Fibroblast of lung (primary cell): ENCODE measurements at regions not wholly inside any gene's neighbourhood (a gene's known extent, or its start where the extent isn't known, plus 50 kb on each side); places are given as distances from the start of the nearest gene placed in this dataset.

ENCODE experiments used
- DNase-seq, 2 donors: peaks; one replicate each; pipeline versions ENCODE4 v3.0.0 to v3.0.0-alpha.2; 2010; ENCODE audit warnings: low read depth in 2 of 2
- H2AFZ ChIP-seq: 2 replicates; pipeline ENCODE4 v1.5.1; 2012; ENCODE audit warnings: low read length, control low read depth, inconsistent platforms
- H3K27ac ChIP-seq: 2 replicates; pipeline ENCODE4 v1.5.1; 2011; ENCODE audit warnings: low read length, control low read depth; ENCODE audit not compliant: insufficient read depth
- H3K27me3 ChIP-seq: 2 replicates; pipeline ENCODE4 v1.5.1; 2011; ENCODE audit warnings: mild to moderate bottlenecking, low read length; ENCODE audit not compliant: control insufficient read depth, insufficient read depth
- H3K36me3 ChIP-seq: 2 replicates; pipeline ENCODE4 v1.5.1; 2011; ENCODE audit warnings: low read length; ENCODE audit not compliant: control insufficient read depth, insufficient read depth
- H3K4me1 ChIP-seq: 2 replicates; pipeline ENCODE4 v1.5.1; 2011; ENCODE audit warnings: low read length; ENCODE audit not compliant: control insufficient read depth, insufficient read depth; ENCODE audit errors: extremely low read depth
- H3K4me2 ChIP-seq: 2 replicates; pipeline ENCODE4 v1.5.1; 2011; ENCODE audit warnings: low read length, control low read depth; ENCODE audit not compliant: insufficient read depth; ENCODE audit errors: extremely low read depth
- H3K4me3 ChIP-seq, 4 experiments: fragments of 200-600 bp in 1 of 4; sonication (generic) in 1 of 4; replicated peaks in 1 of 4; 2 replicates each; pipeline ENCODE4 v1.5.1; 2011 to 2016; ENCODE audit warnings: low read length in 4 of 4, low read depth in 3 of 4, mild to moderate bottlenecking in 3 of 4, control low read depth in 2 of 4, inconsistent platforms in 1 of 4, mixed read lengths in 1 of 4; ENCODE audit not compliant: insufficient read depth in 1 of 4; ENCODE audit errors: control extremely low read depth in 1 of 4
- H3K79me2 ChIP-seq: 2 replicates; pipeline ENCODE4 v1.5.1; 2012; ENCODE audit warnings: mild to moderate bottlenecking, low read length, inconsistent platforms; ENCODE audit not compliant: control insufficient read depth, insufficient read depth
- H3K9ac ChIP-seq: 2 replicates; pipeline ENCODE4 v1.5.1; 2011; ENCODE audit warnings: mild to moderate bottlenecking, low read length, control low read depth; ENCODE audit not compliant: insufficient read depth
- H3K9me3 ChIP-seq: 2 replicates; pipeline ENCODE4 v1.5.1; 2012; ENCODE audit warnings: low read depth, low read length; ENCODE audit not compliant: control insufficient read depth, insufficient read depth
- H4K20me1 ChIP-seq: 2 replicates; pipeline ENCODE4 v1.5.1; 2011; ENCODE audit warnings: low read length; ENCODE audit not compliant: control insufficient read depth, insufficient read depth; ENCODE audit errors: extremely low read depth
- EZH2 ChIP-seq: IDR thresholded peaks from 2 replicates; pipeline ENCODE4 v1.5.1; 2012; ENCODE audit warnings: low read length, control low read depth, mild to moderate bottlenecking; ENCODE audit errors: missing control alignments
- TF ChIP-seq, protein P1 (sequence below), 2 donors: IDR thresholded peaks in 1 of 2; conservative IDR thresholded peaks in 1 of 2; 1 replicate in 1 of 2; 2 replicates in 1 of 2; pipeline ENCODE4 v1.5.1; 2011 to 2012; ENCODE audit warnings: low read length in 2 of 2, control low read depth in 1 of 2, inconsistent platforms in 1 of 2, low read depth in 1 of 2, mild to moderate bottlenecking in 1 of 2

- H3K4me2 ChIP-seq: no peak overlapping the region
- H3K27ac ChIP-seq: no peak overlapping the region
- H4K20me1 ChIP-seq: no peaks in the 10 kb centered on the region
- no peak overlapping the region for H3K4me3 ChIP-seq
- H3K9me3 ChIP-seq: no peaks in the 10 kb centered on the region
- no peak overlapping the region for H3K9ac ChIP-seq
- no peaks in the 10 kb centered on the region for H3K36me3 ChIP-seq
- H3K79me2 ChIP-seq: no peaks in the 10 kb centered on the region
- H3K27me3 ChIP-seq: no peaks in the 10 kb centered on the region
- no peak for DNase-seq
- H2AFZ ChIP-seq: no peak overlapping the region
- H3K4me1 ChIP-seq: no peaks in the 10 kb centered on the region
- TF ChIP-seq, protein P1, sequence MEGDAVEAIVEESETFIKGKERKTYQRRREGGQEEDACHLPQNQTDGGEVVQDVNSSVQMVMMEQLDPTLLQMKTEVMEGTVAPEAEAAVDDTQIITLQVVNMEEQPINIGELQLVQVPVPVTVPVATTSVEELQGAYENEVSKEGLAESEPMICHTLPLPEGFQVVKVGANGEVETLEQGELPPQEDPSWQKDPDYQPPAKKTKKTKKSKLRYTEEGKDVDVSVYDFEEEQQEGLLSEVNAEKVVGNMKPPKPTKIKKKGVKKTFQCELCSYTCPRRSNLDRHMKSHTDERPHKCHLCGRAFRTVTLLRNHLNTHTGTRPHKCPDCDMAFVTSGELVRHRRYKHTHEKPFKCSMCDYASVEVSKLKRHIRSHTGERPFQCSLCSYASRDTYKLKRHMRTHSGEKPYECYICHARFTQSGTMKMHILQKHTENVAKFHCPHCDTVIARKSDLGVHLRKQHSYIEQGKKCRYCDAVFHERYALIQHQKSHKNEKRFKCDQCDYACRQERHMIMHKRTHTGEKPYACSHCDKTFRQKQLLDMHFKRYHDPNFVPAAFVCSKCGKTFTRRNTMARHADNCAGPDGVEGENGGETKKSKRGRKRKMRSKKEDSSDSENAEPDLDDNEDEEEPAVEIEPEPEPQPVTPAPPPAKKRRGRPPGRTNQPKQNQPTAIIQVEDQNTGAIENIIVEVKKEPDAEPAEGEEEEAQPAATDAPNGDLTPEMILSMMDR (conservative IDR thresholded peaks at IDR 0.05 in 1 of 2, IDR thresholded peaks at IDR 0.05 in 1 of 2; ENCODE audit: low read depth in 1 of 2, low read length in 2 of 2): no peak
- no peak for TF ChIP-seq EZH2
Measured at GRCh38 chr18:997499-997898, 92.8 kb downstream of the ADCYAP1 start.

DNA sequence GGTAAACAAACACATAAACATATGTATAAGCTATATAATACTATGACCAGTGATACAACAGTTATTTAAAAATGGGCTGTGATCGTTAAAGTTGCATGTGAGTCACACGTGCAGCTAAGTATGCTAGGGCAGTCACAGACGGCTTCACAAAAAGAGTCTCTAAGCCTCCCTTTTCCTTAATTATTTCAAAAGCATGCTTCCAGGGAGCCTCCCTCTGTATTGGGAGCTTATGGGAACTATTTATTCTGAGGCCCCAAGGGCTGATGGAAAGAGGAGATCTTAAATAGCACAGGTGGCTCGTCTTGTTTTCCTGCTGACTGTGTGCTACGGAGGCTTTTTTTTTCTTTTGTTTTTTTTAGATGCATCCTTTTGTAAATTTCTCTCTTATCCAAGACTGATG is 94.3 kb downstream of the ADCYAP1 start:
- Histone ChIP-seq H3K4me1 (no peaks in the 10 kb centered on the region), H3K79me2 (no peaks in the 10 kb centered on the region), H3K9me3 (no peaks in the 10 kb centered on the region), H3K36me3 (no peaks in the 10 kb centered on the region), H3K27ac (no peak overlapping the region), H3K4me2 (no peak overlapping the region), H2AFZ (no peak overlapping the region), H3K9ac (no peak overlapping the region), H3K4me3 (no peak overlapping the region), H3K27me3 (no peaks in the 10 kb centered on the region), H4K20me1 (no peaks in the 10 kb centered on the region)
- no peak for TF ChIP-seq EZH2
- TF ChIP-seq, protein P1 (conservative IDR thresholded peaks at IDR 0.05 in 1 of 2, IDR thresholded peaks at IDR 0.05 in 1 of 2; ENCODE audit: low read depth in 1 of 2, low read length in 2 of 2): no peak
- no peak for DNase-seq

DNA sequence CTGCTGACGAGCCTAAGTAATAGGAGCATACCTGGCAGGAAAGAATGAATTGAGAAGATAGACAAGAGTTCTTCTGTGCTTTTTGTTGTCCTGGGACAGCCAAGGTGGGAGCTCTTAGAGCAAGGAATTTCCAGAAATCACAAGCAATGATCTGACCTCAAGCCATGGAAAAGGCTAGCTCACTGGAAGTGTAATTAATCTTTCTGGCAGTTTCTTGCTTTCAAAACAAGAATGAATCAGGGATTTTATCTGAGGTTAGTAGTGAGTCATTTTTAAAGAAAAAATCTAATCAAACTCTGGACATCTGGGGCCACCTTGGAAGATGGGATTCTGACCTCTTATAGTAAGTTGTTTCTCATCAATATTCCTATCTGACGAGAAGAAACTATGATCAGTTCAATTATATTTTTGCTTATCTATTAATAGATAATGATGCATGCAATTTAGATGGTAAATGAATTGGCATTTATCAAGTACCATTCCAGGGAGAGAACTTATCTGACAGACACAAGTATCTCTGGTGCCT is 98.0 kb downstream of the ADCYAP1 start:
- Histone ChIP-seq H3K9ac (no peak overlapping the region), H3K27me3 (no peaks in the 10 kb centered on the region), H3K4me2 (no peak overlapping the region), H3K27ac (no peak overlapping the region), H3K4me3 (no peak overlapping the region), H3K79me2 (no peaks in the 10 kb centered on the region), H3K36me3 (no peaks in the 10 kb centered on the region), H3K9me3 (no peaks in the 10 kb centered on the region), H4K20me1 (no peaks in the 10 kb centered on the region), H3K4me1 (no peaks in the 10 kb centered on the region), H2AFZ (no peak overlapping the region)
- TF ChIP-seq EZH2: no peak
- TF ChIP-seq, protein P1 (conservative IDR thresholded peaks at IDR 0.05 in 1 of 2, IDR thresholded peaks at IDR 0.05 in 1 of 2; ENCODE audit: low read depth in 1 of 2, low read length in 2 of 2): no peak
- DNase-seq: peak; percentile 15 to 91
